GM23338 (cell line): ENCODE measurements at regions not wholly inside any gene's neighbourhood (a gene's known extent, or its start where the extent isn't known, plus 50 kb on each side); places are given as distances from the start of the nearest gene placed in this dataset.
A peak's percentile ranks its signal among the peaks of the same experiment; 100 is the strongest.
"Not testable (repeated sequence)": the region's sequence is repeated elsewhere in the genome, so short reads cannot be mapped to it uniquely, and the experiment has no call there.

ENCODE experiments used
- ATAC-seq: fragments of 200-7000 bp; cut with Tn5 transposase; 3 replicates; pipeline ENCODE4 v1.9.1; 2020
- DNase-seq: peaks from one replicate; pipeline ENCODE4 v3.0.0-alpha.2; 2015; ENCODE audit warnings: low spot score
- H2AFZ ChIP-seq: fragments of 200-600 bp; sonication (generic); 2 replicates; pipeline ENCODE4 v1.8.0; 2016; ENCODE audit warnings: antibody characterized with exemption, mild to moderate bottlenecking, moderate library complexity
- H3F3A ChIP-seq: fragments of 200-600 bp; sonication (generic); replicated peaks from 2 replicates; pipeline ENCODE4 v1.8.0; 2017; ENCODE audit warnings: antibody characterized with exemption, mixed run types, low read depth
- H3K27ac ChIP-seq: fragments of 200-600 bp; sonication (generic); 2 replicates; pipeline ENCODE4 v1.6.1; 2016; ENCODE audit warnings: low read depth
- H3K27me3 ChIP-seq: fragments of 200-600 bp; sonication (generic); 2 replicates; pipeline ENCODE4 v1.8.0; 2016; ENCODE audit warnings: mild to moderate bottlenecking, mixed run types, moderate library complexity; ENCODE audit not compliant: insufficient read depth
- H3K36me3 ChIP-seq: fragments of 200-600 bp; sonication (generic); 2 replicates; pipeline ENCODE4 v1.8.0; 2016; ENCODE audit warnings: mild to moderate bottlenecking; ENCODE audit not compliant: insufficient read depth
- H3K4me1 ChIP-seq: fragments of 200-600 bp; sonication (generic); 2 replicates; pipeline ENCODE4 v1.8.0; 2016; ENCODE audit warnings: mild to moderate bottlenecking, moderate library complexity; ENCODE audit not compliant: insufficient read depth
- H3K4me2 ChIP-seq: fragments of 200-600 bp; sonication (generic); 2 replicates; pipeline ENCODE4 v1.7.1; 2017; ENCODE audit warnings: mixed run types
- H3K4me3 ChIP-seq: fragments of 200-600 bp; sonication (generic); 2 replicates; pipeline ENCODE4 v1.6.1; 2016; ENCODE audit warnings: mixed run types
- H3K79me2 ChIP-seq: fragments of 200-600 bp; sonication (generic); replicated peaks from 2 replicates; pipeline ENCODE4 v1.8.0; 2017; ENCODE audit warnings: mild to moderate bottlenecking; ENCODE audit not compliant: insufficient read depth
- H3K9me2 ChIP-seq: fragments of 200-600 bp; sonication (generic); 2 replicates; pipeline ENCODE4 v1.8.0; 2017; ENCODE audit not compliant: insufficient read depth
- H4K20me1 ChIP-seq: fragments of 200-600 bp; sonication (generic); replicated peaks from 2 replicates; pipeline ENCODE4 v1.8.0; 2017; ENCODE audit warnings: mild to moderate bottlenecking; ENCODE audit not compliant: insufficient read depth
- H3K27ac Mint-ChIP-seq: 2 replicates; pipeline ENCODE4 v1.8.0; 2020; ENCODE audit warnings: inconsistent platforms, mild to moderate bottlenecking, moderate library complexity, mixed read lengths
- H3K27me3 Mint-ChIP-seq: 3 replicates; pipeline ENCODE4 v1.8.0; 2022; ENCODE audit warnings: low read depth, mild to moderate bottlenecking, moderate library complexity, mixed read lengths, inconsistent platforms; ENCODE audit not compliant: insufficient read depth, poor library complexity
- H3K36me3 Mint-ChIP-seq: 3 replicates; pipeline ENCODE4 v1.8.0; 2021; ENCODE audit warnings: low read depth, mild to moderate bottlenecking, inconsistent platforms, moderate library complexity, mixed read lengths
- H3K4me1 Mint-ChIP-seq: 3 replicates; pipeline ENCODE4 v1.8.0; 2020; ENCODE audit warnings: mild to moderate bottlenecking, inconsistent platforms, mixed read lengths
- H3K4me3 Mint-ChIP-seq: 3 replicates; pipeline ENCODE4 v1.8.0; 2021; ENCODE audit warnings: moderate library complexity, mild to moderate bottlenecking, inconsistent platforms, mixed read lengths
- H3K9me3 Mint-ChIP-seq: 3 replicates; pipeline ENCODE4 v1.8.0; 2020; ENCODE audit warnings: moderate library complexity, mild to moderate bottlenecking, inconsistent platforms, mixed read lengths
- CTCF ChIP-seq, 2 experiments: fragments of 200-600 bp in 1 of 2; sonication (generic) in 1 of 2; conservative IDR thresholded peaks; 2 replicates each; pipeline versions ENCODE4 v1.5.1 to v1.6.1; 2016 to 2017; ENCODE audit warnings: antibody characterized with exemption in 2 of 2, low read depth in 2 of 2, mild to moderate bottlenecking in 2 of 2, moderate library complexity in 1 of 2
- NANOG ChIP-seq: IDR thresholded peaks from 2 replicates; pipeline ENCODE4 v1.6.1; 2016; ENCODE audit warnings: antibody characterized with exemption, borderline replicate concordance
- POLR2AphosphoS5 ChIP-seq: IDR thresholded peaks from 2 replicates; pipeline ENCODE4 v1.6.1; 2016; ENCODE audit warnings: antibody characterized with exemption, low read depth
- REST ChIP-seq: IDR thresholded peaks from one replicate; pipeline ENCODE4 v1.6.1; 2018; ENCODE audit warnings: antibody characterized with exemption; ENCODE audit not compliant: unreplicated experiment
- ZNF114 ChIP-seq: fragments of 250-450 bp; sonication (Bioruptor Pico); IDR thresholded peaks from 2 replicates; pipeline ENCODE4 v1.5.0; 2020; ENCODE audit warnings: mild to moderate bottlenecking, moderate library complexity
- ZNF331 ChIP-seq: fragments of 250-450 bp; sonication (Bioruptor Pico); IDR thresholded peaks from 2 replicates; pipeline ENCODE4 v1.5.0; 2020; ENCODE audit warnings: low read depth, mild to moderate bottlenecking, moderate library complexity
- ZNF462 ChIP-seq: fragments of 250-450 bp; sonication (Bioruptor Pico); IDR thresholded peaks from 2 replicates; pipeline ENCODE4 v1.5.0; 2020; ENCODE audit warnings: mild to moderate bottlenecking, moderate library complexity

GRCh38 chr5:68048516-68048915, 167.0 kb upstream of the PIK3R1 start (continued):
- no peak for TF ChIP-seq ZNF462
- no peak for TF ChIP-seq ZNF114 (CRISPR knock-in tag)
- no peak for TF ChIP-seq NANOG
- TF ChIP-seq ZNF331 (CRISPR knock-in tag): no peak
- TF ChIP-seq CTCF (conservative IDR thresholded peaks at IDR 0.05; ENCODE audit: low read depth in 2 of 2): no peak
- no peak for TF ChIP-seq REST
- TF ChIP-seq POLR2AphosphoS5: no peak

- H3K4me2 ChIP-seq, H3K4me1 Mint-ChIP-seq, H3K27ac ChIP-seq, H3K27ac Mint-ChIP-seq, H4K20me1 ChIP-seq, H3K4me3 Mint-ChIP-seq, H3K36me3 ChIP-seq, H3K27me3 Mint-ChIP-seq, H2AFZ ChIP-seq, H3F3A ChIP-seq, H3K4me1 ChIP-seq, H3K4me3 ChIP-seq, H3K27me3 ChIP-seq, ATAC-seq, H3K79me2 ChIP-seq: not testable (repeated sequence)
- Mint-ChIP-seq H3K36me3 (peaks cover 42% of the 10 kb centered on the region), H3K9me3 (peaks cover 60% of the 10 kb centered on the region)
- H3K9me2 ChIP-seq: 0 out of 2 replicates have a peak, but pooled peaks cover 20% of the 10 kb centered on the region
- peak; percentile 53 for DNase-seq
These were observed 167.5 kb upstream of the PIK3R1 start for GRCh38 chr5:68048054-68048453.
